Left lobe of liver (tissue), 2 donors: ENCODE measurements at regions not wholly inside any gene's neighbourhood (a gene's known extent, or its start where the extent isn't known, plus 50 kb on each side); places are given as distances from the start of the nearest gene placed in this dataset.
"Not testable (repeated sequence)": the region's sequence is repeated elsewhere in the genome, so short reads cannot be mapped to it uniquely, and the experiment has no call there.

ENCODE experiments used
- ATAC-seq: fragments of 200-7000 bp; cut with Tn5 transposase; one replicate; pipeline ENCODE4 v1.9.1; 2020; ENCODE audit warnings: mild to moderate bottlenecking, moderate library complexity
- DNase-seq: peaks from one replicate; pipeline ENCODE4 v3.0.0-alpha.2; 2020; ENCODE audit warnings: low spot score
- donor health status: DM: no; HTN: no; CAD: no; lungs with moderate emphysema.
- donor health status: DM: no; HTN: yes; CAD: no.

DNA sequence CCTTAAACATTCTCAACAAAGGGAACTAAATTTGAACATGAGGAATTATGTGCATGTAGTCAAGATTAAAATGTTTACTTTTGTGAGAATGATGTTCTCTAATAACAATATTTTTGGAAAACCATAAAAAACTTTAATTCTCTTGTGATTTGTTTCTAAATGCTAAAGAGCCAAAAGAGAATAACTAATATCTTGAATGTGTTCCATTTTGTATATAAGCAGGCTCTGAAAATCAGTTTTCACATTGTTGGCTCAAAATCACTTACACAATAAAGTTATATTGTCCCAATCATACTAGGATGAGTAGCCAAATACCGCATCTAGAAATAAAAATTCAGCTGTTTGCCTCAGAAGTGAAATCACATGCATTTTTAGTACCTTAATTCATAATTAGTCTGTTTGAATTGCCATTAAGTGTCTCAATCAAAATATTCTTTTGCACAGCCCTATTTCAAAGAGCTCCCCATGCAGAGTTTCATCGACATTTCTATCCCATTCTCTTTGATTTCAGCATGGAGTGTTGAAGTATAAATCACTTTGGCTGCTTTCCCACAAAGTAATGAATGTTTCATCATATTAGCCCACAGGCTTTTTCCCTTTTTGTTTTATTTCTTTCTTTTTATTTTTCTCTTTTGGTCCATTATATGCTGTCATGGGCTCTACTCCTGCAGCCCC is 420.3 kb upstream of the POM121L12 start:
- ATAC-seq (no peak), DNase-seq (no peak)

DNA sequence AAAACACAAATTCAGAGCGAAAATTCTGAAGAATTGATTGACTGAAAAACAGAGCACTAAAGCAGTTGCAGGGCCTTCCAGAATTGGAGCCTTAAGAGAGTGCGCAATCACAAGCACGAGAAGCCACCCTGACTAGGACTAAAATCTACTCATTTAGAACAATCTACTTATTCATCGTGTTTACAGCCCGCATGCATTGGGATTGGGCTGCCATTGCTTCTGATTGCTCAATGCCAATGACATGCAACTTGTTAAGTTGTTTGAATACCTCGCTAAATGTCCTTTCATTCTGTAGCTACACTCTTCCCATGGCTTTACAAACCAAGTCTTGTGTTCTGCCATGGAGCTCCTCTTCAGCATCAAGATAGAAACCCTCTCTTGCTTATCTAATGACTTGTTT is 425.9 kb upstream of the POM121L12 start:
- DNase-seq (no peak), ATAC-seq (no peak)

DNA sequence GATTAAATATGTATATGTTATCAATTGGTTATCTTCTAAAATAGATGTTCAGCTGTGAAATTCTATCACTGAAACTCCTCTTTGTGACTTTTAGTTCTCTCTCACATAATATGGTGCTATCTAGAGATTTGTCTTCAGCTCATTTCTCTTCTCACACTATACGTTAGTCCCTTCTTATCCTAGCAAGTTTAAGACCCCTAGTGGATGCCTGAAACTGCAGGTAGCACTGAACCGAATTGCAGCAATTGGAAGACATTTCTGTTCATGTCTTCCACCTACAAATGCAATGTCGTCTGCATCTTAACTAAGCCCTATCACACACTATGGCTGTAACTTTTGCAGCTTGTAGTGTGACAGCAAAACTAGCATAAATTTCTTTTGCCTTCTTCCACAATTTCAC is 442.7 kb upstream of the POM121L12 start:
- DNase-seq (no peak), ATAC-seq (no peak)

DNA sequence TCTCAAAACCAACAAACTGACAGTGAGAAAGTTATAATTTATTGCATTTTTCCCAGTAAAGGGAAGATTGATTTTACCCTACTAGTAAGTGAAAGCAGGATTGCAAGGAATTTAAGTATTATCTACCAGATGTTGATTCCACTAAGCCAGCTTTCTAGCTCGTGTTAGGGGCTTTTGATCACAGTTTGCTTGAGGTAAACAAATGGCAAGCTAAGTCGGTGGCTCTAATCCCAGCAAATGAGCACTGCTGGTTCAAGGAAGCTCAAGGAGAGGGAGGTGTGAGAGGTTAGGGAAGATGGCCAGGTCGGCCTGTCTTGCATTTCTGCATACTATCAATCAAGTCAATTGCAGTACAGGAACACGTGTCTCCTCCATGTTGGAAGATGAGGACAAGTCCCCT is 448.7 kb upstream of the POM121L12 start:
- ATAC-seq (no peak), DNase-seq (no peak)

DNA sequence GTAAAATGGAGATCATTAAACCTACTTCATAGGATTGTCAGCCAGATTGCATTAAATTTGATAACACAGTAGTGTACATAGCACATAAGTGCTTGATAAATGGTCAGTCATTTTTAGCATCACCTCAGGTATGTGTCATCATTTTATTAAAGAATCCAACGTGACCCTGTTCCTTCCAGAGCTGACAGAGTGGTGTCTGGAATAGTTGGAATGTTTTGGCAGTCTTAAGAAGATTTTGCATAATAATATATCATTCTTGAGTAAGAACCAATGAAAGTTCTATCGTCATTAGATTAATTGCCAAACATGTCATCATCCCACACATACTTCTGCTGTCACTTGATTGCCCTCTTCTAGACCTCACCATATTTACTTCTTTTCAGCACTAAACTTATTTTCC is 451.4 kb upstream of the POM121L12 start:
- no peak for ATAC-seq
- DNase-seq, result no peak

DNA sequence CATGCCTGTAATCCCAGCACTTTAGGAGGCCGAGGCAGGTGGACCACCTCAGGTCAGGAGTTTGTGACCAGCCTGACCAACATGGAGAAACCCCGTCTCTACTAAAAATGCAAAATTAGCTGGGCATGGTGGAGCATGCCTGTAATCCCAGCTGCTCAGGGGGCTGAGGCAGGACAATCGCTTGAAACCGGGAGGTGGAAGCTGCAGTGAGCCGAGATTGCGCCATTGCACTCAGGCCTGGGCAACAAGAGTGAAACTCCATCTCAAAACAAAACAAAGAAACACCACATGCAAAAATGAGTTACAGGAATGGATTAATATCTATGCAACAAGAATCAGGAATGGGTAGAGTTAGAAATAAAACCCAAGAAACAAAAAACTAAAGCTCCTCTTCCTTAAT is 462.3 kb upstream of the POM121L12 start:
- ATAC-seq, DNase-seq: not testable (repeated sequence)

DNA sequence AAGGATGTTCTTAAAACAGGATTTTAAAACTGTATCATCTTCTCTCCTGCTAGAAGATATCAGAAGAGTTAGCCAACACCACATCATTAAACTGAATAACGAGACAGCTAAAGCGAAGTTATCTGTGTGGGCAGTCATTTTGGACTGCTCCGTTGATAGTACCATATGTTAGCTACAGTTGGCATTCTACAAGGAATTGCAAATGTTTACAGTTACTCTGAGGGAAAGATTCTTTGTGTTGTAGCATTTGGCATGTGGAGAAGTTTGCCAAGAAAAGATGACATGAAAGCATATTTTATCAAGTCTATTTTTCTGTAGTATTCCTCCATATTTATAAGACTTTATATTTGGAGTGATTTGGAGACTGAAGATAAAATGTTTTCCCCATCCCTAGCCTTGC is 464.4 kb upstream of the POM121L12 start:
- ATAC-seq (no peak), DNase-seq (no peak)

DNA sequence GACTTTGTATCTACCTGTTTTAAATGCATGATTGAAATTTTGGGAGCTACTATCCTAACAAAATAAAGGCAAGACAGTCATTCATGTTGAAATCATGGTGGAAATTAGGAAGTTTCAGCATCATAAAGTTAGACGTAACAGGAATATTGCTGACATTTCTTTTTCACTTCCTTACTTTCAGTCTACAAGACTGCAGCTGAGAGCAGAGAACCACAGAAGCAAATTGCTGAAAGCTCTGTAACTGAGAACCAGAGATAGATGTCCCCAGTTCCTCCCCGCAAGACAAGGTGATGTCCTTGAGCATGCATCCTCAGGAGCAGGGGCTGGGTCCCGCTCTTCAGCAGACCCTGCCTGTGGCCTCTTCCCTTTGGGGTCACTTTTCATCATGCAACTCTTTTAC is 466.3 kb upstream of the POM121L12 start:
- ATAC-seq, result no peak
- DNase-seq, result no peak

DNA sequence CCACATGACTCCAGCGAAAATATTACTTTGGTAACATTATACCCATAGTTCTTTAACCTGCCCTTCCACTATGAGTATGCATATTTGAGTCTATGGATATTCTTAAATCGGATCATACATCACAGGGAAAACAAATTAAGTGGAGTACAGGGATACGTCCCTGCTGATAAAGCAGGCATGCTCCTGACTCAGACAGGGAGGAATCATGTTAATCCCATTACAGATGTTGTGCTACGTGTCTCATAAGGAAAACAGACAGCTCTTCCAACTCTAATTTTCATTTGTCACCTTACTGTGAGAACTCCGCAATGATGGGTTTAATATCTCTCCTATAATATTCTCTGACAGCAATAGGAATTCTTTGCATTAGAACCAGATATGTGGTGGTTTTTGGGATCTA is 469.5 kb upstream of the POM121L12 start:
- DNase-seq (no peak), ATAC-seq (no peak)

DNA sequence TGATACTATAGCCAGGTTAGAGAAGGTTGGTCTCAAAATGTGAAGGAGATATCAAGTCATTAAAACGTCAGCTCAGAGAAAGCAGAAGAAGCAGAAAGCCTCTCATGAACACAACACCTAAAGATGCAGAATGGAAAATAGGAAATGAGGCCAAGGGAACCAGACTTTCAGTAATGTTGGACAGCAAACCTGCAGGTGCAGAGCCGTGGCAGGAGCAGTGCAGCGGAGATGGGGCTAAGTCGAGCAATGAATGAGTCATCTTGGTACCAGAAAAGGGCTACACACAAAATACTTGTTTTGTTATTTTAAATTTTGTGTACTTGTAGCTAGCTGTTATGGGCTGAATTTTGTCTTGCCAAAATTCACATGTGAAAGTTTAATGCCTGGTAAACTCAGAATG is 479.6 kb upstream of the POM121L12 start:
- no peak for ATAC-seq

DNA sequence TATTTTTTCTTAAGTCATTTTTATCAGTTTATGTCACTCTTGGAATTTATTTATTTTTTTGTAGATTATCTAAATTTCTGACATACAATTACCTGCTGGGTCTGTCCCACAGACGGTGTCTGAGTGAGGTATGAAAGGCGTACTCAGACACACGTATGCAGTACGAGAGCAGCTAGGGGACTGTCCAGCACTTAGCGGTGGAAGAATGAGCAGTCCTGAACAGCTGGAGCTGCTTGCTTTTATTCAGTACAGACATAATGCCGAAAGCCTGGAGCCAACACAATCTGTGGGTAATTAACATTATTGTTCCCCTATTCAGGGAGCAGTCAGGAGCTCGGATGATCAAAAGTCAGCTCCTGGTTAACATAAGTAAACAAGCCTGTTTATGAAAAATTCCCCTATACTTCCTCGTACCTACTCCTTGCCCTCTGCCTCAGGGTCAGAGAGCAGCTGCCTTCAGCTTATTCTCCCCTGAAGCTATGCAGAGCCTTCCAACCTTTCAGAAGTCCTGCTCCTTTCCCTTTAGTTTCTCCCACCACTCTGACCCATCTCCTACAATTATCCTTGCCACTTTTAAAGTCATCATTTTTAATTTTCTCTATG is 488.0 kb upstream of the POM121L12 start:
- ATAC-seq, result no peak

More for the DNA sequence above, 479.6 kb upstream of the POM121L12 start:
- DNase-seq, result no peak

DNA sequence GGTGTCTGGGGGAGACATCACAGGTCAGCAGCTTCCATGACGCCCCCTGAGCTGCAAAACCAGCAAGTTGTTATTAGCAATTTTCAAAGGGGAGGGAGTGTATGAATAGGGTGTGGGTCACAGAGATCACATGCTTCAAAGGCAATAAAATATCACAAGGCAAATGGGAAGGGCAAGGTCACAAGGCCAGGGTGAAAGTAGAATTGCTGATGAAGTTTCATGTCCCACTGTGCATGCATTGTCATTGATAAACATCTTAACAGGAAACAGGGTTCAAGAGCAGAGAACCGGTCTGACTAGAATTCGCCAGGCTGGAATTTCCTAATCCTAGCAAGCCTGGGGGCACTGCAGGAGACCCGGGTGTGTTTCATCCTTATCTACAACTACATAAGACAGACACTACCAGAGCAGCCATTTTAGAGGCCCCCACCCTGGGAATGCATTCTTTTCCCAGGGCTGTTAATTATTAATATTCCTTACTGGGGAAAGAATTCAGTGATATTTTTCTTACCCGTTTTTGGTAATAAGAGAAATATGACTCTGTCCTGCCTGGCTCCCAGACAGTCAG is 494.2 kb upstream of the POM121L12 start:
- not testable (repeated sequence) for DNase-seq, ATAC-seq

More for the DNA sequence above, 488.0 kb upstream of the POM121L12 start:
- DNase-seq, result no peak

DNA sequence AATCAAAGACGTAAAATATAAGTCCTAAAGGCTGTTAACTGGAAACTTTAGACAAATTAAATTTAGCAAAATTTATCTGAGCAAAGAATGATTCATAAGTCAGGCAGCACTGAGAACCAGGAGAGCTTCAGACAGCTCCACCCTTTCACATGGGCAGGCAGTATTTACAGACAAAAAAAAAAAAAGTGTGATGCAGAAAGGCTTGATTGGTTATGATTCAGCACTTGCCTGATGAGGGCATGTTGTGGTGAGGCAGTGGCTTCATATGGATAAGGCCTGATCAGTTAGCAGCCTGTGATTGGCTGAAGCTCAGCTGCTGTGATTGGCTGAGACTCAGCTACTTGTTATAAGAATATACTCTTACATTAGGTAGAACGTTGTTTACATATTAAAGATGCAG is 495.4 kb upstream of the POM121L12 start:
- ATAC-seq, result no peak
- DNase-seq, result no peak

DNA sequence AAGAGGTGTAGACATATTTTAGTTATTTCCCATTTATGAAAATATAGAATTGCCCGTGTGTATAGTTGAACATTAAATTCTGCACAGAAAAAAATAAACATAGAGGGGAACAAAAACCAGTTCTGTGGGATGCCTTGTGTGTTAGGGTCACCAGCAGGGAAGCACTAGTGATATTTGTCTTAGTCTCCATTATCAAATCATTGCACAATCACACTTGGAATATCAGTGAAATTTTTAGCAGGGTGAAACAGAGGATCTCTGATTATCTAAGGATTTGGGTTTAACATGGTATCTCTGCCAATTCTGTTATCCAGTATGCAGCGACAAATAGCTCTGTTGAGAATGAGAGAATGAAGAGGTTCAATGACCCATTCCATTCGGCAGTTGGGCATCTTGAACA is 496.0 kb upstream of the POM121L12 start:
- ATAC-seq (no peak), DNase-seq (no peak)

DNA sequence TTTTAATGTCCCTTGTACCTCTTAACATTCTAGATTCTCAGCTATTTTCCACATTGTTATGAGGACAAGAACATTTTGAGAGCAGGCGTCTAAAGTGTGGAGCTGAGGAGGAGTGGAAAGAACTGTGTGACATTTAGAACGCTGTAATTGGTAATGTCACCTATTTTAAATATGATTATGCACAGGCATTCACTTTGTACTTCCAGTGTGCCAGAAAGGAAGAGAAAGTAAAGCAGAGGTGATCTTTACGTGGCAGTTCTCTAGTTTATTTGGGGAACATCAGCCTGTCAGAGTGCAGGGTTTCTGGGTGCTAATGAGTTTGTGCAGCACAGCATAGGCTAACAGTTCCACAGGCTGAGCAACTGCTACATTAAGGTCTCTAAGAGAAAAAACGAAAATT is 498.4 kb upstream of the POM121L12 start:
- DNase-seq, result no peak
- no peak for ATAC-seq

DNA sequence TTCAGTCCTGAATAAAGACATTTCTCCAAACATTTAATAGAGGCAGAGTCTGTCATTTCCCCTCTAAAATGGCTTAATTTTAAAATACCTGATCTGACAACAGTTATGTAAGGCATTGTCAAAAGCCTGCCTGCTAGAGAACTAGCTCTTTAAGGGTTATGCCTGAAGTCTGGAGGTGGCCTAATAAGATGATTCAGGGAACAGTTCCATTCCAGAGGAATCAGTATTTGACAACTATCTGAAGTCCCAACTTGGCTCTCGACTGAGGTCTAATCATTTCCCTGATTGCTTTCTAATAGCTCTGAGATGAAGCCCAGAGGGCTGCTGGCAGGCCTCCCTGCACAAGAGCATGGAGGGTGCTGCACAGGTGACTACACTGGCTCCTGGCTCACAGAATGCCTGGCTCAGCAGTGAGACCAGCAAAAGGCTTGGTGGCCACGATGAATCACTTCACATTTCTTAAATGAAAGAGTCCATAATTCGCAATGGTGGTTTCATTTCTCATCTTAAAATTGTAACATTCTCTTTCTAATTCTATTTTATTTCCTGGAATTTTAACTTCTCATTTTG is 509.6 kb upstream of the POM121L12 start:
- ATAC-seq, result no peak
- no peak for DNase-seq

DNA sequence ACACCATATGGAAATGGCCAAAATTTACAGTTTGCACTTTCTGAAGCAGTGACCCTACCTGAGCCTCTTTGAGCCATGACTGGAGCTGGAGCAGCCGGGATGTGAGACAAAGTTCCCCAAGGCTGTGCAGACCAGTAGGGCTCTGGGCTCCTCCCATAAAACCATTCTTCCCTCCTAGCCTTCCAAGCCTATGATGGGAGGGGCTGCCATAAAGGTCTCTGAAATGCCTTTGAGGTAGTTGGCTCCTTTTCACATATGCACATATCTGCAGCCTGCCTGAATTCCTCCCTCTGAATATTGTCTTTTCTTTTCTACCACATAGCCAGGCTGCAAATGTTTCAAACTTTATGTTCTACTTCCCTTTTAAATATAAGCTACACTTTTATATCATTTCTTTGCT is 516.6 kb upstream of the POM121L12 start:
- no peak for ATAC-seq

DNA sequence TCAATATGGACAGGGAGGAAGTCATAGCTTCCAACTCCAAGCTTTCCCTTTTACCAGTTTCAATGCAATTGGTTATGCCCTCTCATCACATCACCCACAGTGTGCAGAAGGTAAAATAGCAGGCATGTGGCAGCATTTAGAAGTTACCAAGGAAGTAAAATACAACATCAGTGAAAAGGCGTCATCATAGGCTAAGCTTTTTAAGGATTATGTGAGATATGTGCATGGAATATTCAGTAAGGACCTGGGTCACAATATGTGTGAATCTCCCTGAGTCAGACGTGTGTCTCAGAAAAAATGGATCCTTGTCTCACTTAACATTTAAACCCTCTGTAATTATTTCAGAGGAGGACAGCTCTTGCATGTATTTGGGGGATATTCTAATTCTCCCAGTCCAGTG is 522.8 kb upstream of the POM121L12 start:
- ATAC-seq, result no peak
- DNase-seq, result no peak

More for the DNA sequence above, 516.6 kb upstream of the POM121L12 start:
- no peak for DNase-seq

DNA sequence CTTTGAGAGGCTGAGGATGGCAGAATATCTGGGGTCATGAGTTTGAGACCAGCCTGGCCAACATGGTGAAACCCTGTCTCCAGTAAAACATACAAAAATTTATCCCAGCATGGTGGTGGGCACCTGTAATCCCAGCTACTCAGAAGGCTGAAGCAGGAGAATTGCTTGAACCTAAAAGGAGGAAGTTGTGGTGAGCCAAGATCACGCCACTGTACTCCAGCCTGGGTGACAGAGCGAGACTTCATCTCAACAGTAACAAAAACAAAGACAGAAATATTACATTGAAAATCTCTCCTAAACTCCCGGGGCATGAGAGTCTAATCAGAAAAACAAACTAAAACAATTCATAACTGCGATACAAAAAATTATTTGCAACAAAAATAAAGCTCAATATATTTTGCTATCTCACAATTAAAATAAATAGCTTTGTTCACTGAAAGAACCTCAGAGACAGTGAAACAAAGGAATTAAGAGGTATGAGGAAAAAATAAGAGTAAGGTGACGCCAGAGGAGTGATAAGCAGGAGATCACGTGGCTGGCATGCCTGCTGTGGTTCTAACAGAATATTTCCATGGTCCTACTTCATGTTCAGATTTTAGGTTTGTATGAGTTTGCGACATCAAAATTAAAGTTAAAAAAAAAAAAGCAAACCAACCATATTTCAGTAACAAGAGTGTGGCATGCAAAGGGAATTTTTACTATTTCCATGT is 527.7 kb upstream of the POM121L12 start:
- DNase-seq (no peak), ATAC-seq (no peak)

DNA sequence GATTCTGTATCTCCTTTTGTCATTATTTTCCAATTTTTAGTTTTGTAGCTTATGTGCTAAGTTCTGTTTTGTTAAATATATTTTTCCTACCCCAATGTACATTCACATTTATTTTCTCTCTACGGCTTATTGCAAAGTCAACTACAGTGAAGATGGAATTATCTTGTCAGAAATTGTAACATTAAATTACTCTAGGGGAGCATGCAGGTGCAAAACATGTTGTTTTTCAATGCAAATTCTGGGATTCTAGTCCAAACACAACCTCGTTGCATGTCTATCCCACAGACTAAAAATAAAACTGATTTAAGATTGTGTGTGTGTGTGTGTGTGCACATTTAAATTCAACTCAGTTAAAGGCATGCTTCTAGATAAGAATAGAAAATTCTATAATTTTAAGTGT is 529.1 kb upstream of the POM121L12 start:
- no peak for DNase-seq
- ATAC-seq, result no peak

DNA sequence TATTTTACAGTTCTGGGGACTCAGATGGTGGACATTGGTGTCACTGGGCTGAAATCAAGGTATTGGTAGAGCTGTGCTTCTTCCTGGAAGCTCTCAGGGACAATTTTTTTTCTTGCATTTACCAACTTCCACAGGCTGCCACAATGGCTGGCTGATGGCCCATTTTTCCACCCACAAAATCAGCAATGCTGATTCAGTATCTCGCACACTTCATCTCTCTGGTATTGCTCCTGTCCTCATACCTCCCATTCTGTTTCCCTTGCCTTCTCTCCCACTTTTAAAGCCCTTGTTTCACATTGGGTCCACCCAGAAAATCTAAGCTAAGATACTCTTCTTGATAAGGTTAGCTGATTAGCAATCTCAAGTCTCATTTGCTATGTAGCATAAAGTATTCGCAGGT is 530.9 kb upstream of the POM121L12 start:
- ATAC-seq (no peak), DNase-seq (no peak)

DNA sequence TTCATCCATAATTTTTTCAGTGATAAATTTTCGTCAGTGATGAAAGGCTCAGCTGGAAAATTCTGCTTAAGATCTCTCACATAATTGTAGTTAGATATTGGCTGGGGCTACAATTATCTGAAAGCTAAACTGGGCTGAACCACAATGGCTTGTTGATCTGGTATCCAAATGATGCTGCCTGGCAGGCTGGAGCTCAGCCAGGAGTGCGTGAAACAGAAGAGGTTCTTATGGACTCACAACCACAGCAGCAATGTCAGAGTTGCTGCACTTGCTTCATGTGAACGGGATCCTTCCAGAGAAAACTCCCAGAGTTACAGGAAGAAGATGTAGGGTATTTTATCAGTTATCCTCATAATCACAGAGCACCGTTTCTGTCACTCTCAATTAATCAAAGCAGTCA is 533.2 kb upstream of the POM121L12 start:
- ATAC-seq, result no peak

More for the DNA sequence above, 533.2 kb upstream of the POM121L12 start:
- DNase-seq, result no peak
